Testis (tissue), 2 donors: ENCODE measurements at regions not wholly inside any gene's neighbourhood (a gene's known extent, or its start where the extent isn't known, plus 50 kb on each side); places are given as distances from the start of the nearest gene placed in this dataset.

Source experiments
- CTCF ChIP-seq, 3 experiments: fragments of 450-650 bp in 2 of 3; fragments of 200-600 bp in 1 of 3; sonication (generic) in 1 of 3; IDR thresholded peaks; one replicate each; pipeline ENCODE4 v1.5.1; 2016 to 2019; ENCODE audit warnings: antibody characterized with exemption in 3 of 3, mild to moderate bottlenecking in 2 of 3, moderate library complexity in 1 of 3
- POLR2A ChIP-seq: fragments of 450-650 bp; IDR thresholded peaks from one replicate; pipeline ENCODE4 v1.6.1; 2017; ENCODE audit warnings: antibody characterized with exemption, mild to moderate bottlenecking, moderate library complexity

- no peak for TF ChIP-seq POLR2A
- no peak for TF ChIP-seq CTCF (IDR thresholded peaks at IDR 0.05)
Measured at GRCh38 chr12:91785655-91786498, 359.8 kb downstream of the BTG1 start.
